Neural cell (in vitro differentiated cells): ENCODE measurements at regions not wholly inside any gene's neighbourhood (a gene's known extent, or its start where the extent isn't known, plus 50 kb on each side); places are given as distances from the start of the nearest gene placed in this dataset.
"Not testable (repeated sequence)": the region's sequence is repeated elsewhere in the genome, so short reads cannot be mapped to it uniquely, and the experiment has no call there.

Source experiments
- H2AFZ ChIP-seq: fragments of 200-600, 300-800 bp; sonication (generic), shearing (Covaris generic); 2 replicates; pipeline ENCODE4 v1.6.0; 2014; ENCODE audit warnings: low read depth, mild to moderate bottlenecking, antibody characterized with exemption, low read length, moderate library complexity
- H3F3A ChIP-seq: fragments of 200-600 bp; shearing (Covaris generic); 2 replicates; pipeline ENCODE4 v1.6.1; 2016; ENCODE audit warnings: mild to moderate bottlenecking, moderate library complexity, mixed read lengths, antibody characterized with exemption, low read length; ENCODE audit not compliant: insufficient read depth, poor library complexity, severe bottlenecking
- H3K27ac ChIP-seq: fragments of 200-600, 300-800 bp; sonication (generic), shearing (Covaris generic); 2 replicates; pipeline ENCODE4 v1.5.1; 2014; ENCODE audit warnings: mild to moderate bottlenecking, low read length, moderate library complexity
- H3K27me3 ChIP-seq: fragments of 300-800, 200-600 bp; sonication (generic), shearing (Covaris generic); 2 replicates; pipeline ENCODE4 v1.6.0; 2014; ENCODE audit warnings: mild to moderate bottlenecking, low read depth, low read length, moderate library complexity; ENCODE audit not compliant: insufficient read depth
- H3K36me3 ChIP-seq: fragments of 300-800, 200-600 bp; sonication (generic), shearing (Covaris generic); 2 replicates; pipeline ENCODE4 v1.5.1; 2014; ENCODE audit warnings: mild to moderate bottlenecking, antibody characterized with exemption, low read length, moderate library complexity; ENCODE audit not compliant: insufficient read depth
- H3K4me2 ChIP-seq: fragments of 300-800, 200-600 bp; sonication (generic), shearing (Covaris generic); 2 replicates; pipeline ENCODE4 v1.6.0; 2014; ENCODE audit warnings: mild to moderate bottlenecking, low read length
- H3K4me3 ChIP-seq: fragments of 300-800, 200-600 bp; sonication (generic), shearing (Covaris generic); 2 replicates; pipeline ENCODE4 v1.5.1; 2014; ENCODE audit warnings: mild to moderate bottlenecking, low read length, moderate library complexity
- H3K79me2 ChIP-seq: fragments of 200-600 bp; shearing (Covaris generic); replicated peaks from 2 replicates; pipeline ENCODE4 v1.6.0; 2014; ENCODE audit warnings: mild to moderate bottlenecking, low read length, moderate library complexity; ENCODE audit not compliant: insufficient read depth
- H3K9ac ChIP-seq: fragments of 300-800, 200-600 bp; sonication (generic), shearing (Covaris generic); 2 replicates; pipeline ENCODE4 v1.6.1; 2016; ENCODE audit warnings: mild to moderate bottlenecking, low read length, mixed read lengths
- H3K9me2 ChIP-seq: fragments of 200-600 bp; shearing (Covaris generic); 2 replicates; pipeline ENCODE4 v1.6.1; 2016; ENCODE audit warnings: mild to moderate bottlenecking, low read length, mixed read lengths; ENCODE audit not compliant: insufficient read depth
- H3K9me3 ChIP-seq: fragments of 200-600, 300-800 bp; sonication (generic), shearing (Covaris generic); 2 replicates; pipeline ENCODE4 v1.6.1; 2016; ENCODE audit warnings: mild to moderate bottlenecking, mixed run types, low read length, moderate library complexity, mixed read lengths
- H4K20me1 ChIP-seq: fragments of 200-600 bp; shearing (Covaris generic); 2 replicates; pipeline ENCODE4 v1.6.1; 2016; ENCODE audit warnings: mild to moderate bottlenecking, mixed run types; ENCODE audit not compliant: insufficient read depth
- CTCF ChIP-seq: fragments of 450-650 bp; IDR thresholded peaks from 2 replicates; pipeline ENCODE4 v1.5.1; 2014; ENCODE audit warnings: antibody characterized with exemption, mild to moderate bottlenecking, moderate library complexity; ENCODE audit not compliant: poor library complexity, severe bottlenecking
- EP300 ChIP-seq: fragments of 450-650 bp; conservative IDR thresholded peaks from 2 replicates; pipeline ENCODE4 v1.6.1; 2014; ENCODE audit warnings: antibody characterized with exemption, mild to moderate bottlenecking, moderate library complexity; ENCODE audit not compliant: poor library complexity, severe bottlenecking
- MXI1 ChIP-seq: fragments of 450-650 bp; conservative IDR thresholded peaks from 2 replicates; pipeline ENCODE4 v1.6.1; 2014; ENCODE audit warnings: antibody characterized with exemption, mild to moderate bottlenecking; ENCODE audit not compliant: poor library complexity, severe bottlenecking
- POLR2AphosphoS5 ChIP-seq: IDR thresholded peaks from 2 replicates; pipeline ENCODE4 v1.6.1; 2012
- RAD21 ChIP-seq: fragments of 450-650 bp; conservative IDR thresholded peaks from 2 replicates; pipeline ENCODE4 v1.6.1; 2014; ENCODE audit warnings: antibody characterized with exemption, mild to moderate bottlenecking, moderate library complexity
- SMC3 ChIP-seq: fragments of 450-650 bp; conservative IDR thresholded peaks from 2 replicates; pipeline ENCODE4 v1.6.1; 2014; ENCODE audit warnings: antibody characterized with exemption, mild to moderate bottlenecking, moderate library complexity; ENCODE audit not compliant: poor library complexity
- TAF1 ChIP-seq: IDR thresholded peaks from 2 replicates; pipeline ENCODE4 v1.6.1; 2012; ENCODE audit warnings: low read depth

- Histone ChIP-seq H3K4me3 (no peak overlapping the region), H3K27me3 (no peaks in the 10 kb centered on the region), H3F3A (no peaks in the 10 kb centered on the region), H3K36me3 (no peaks in the 10 kb centered on the region), H3K27ac (no peak overlapping the region), H3K4me2 (no peak overlapping the region), H3K9me3 (no peaks in the 10 kb centered on the region), H3K9me2 (no peaks in the 10 kb centered on the region), H4K20me1 (no peaks in the 10 kb centered on the region), H3K79me2 (no peaks in the 10 kb centered on the region), H2AFZ (no peak overlapping the region), H3K9ac (no peak overlapping the region)
- TF ChIP-seq CTCF (no peak), SMC3 (no peak), RAD21 (no peak), TAF1 (no peak), MXI1 (no peak), EP300 (no peak)
Observed at GRCh38 chr2:64814007-64814406, 160.3 kb upstream of the SERTAD2 start.

GRCh38 chr2:64816526-64816925 lies 162.8 kb upstream of the SERTAD2 start:
- H3K27ac ChIP-seq, H3K9ac ChIP-seq, H3K4me3 ChIP-seq, H3K9me3 ChIP-seq, H3K36me3 ChIP-seq, H2AFZ ChIP-seq, H3K27me3 ChIP-seq, H4K20me1 ChIP-seq, H3K79me2 ChIP-seq, H3F3A ChIP-seq, H3K9me2 ChIP-seq, H3K4me2 ChIP-seq: not testable (repeated sequence)

- Histone ChIP-seq H3K36me3 (no peaks in the 10 kb centered on the region), H3K4me3 (no peak overlapping the region), H3K9ac (no peak overlapping the region), H3F3A (no peaks in the 10 kb centered on the region), H3K79me2 (no peaks in the 10 kb centered on the region), H2AFZ (no peak overlapping the region), H3K9me3 (no peaks in the 10 kb centered on the region), H3K27ac (no peak overlapping the region), H3K27me3 (no peaks in the 10 kb centered on the region), H4K20me1 (no peaks in the 10 kb centered on the region), H3K4me2 (no peak overlapping the region), H3K9me2 (no peaks in the 10 kb centered on the region)
- TF ChIP-seq POLR2AphosphoS5 (no peak), RAD21 (no peak), CTCF (no peak), TAF1 (no peak), MXI1 (no peak), SMC3 (no peak)
Observed at GRCh38 chr2:64817453-64817852, 163.7 kb upstream of the SERTAD2 start.
